ENCODE measurements at regions not wholly inside any gene's neighbourhood (a gene's known extent, or its start where the extent isn't known, plus 50 kb on each side); places are given as distances from the start of the nearest gene placed in this dataset.
"Not testable (repeated sequence)": the region's sequence is repeated elsewhere in the genome, so short reads cannot be mapped to it uniquely, and the experiment has no call there.

GRCh38 chr12:87349681-87350080, 679.5 kb downstream of the C12orf50 start:
- Mint-ChIP-seq H3K27ac (no peak overlapping the region), H3K27me3 (no peaks in the 10 kb centered on the region), H3K4me1 (ENCODE audit: low read depth) (no peaks in the 10 kb centered on the region), H3K9me3 (no peaks in the 10 kb centered on the region), H3K4me3 (no peak overlapping the region), H3K36me3 (ENCODE audit: low read depth) (no peaks in the 10 kb centered on the region)
- intact Hi-C loops (cut with micrococcal nuclease), result no loop called here

GRCh38 chr12:87348071-87348470, 681.1 kb downstream of the C12orf50 start:
- no peaks in the 10 kb centered on the region for H3K4me1 Mint-ChIP-seq (ENCODE audit: low read depth)
- H3K36me3 Mint-ChIP-seq (ENCODE audit: low read depth), result no peaks in the 10 kb centered on the region
- H3K27me3 Mint-ChIP-seq, result no peaks in the 10 kb centered on the region

GRCh38 chr12:87344699-87345098, 684.5 kb downstream of the C12orf50 start:
- H3K27me3 Mint-ChIP-seq, result no peaks in the 10 kb centered on the region
- H3K4me3 Mint-ChIP-seq, result no peak overlapping the region

More at GRCh38 chr12:87348071-87348470, 681.1 kb downstream of the C12orf50 start:
- H3K27ac Mint-ChIP-seq, result no peak overlapping the region
- intact Hi-C loops (cut with micrococcal nuclease), result no loop called here
- no peak overlapping the region for H3K4me3 Mint-ChIP-seq
- no peaks in the 10 kb centered on the region for H3K9me3 Mint-ChIP-seq

GRCh38 chr12:87338681-87339080, 690.5 kb downstream of the C12orf50 start:
- no peaks in the 10 kb centered on the region for H3K36me3 Mint-ChIP-seq (ENCODE audit: low read depth)
- no peak overlapping the region for H3K4me3 Mint-ChIP-seq
- intact Hi-C loops (cut with micrococcal nuclease), result no loop called here
- H3K4me1 Mint-ChIP-seq (ENCODE audit: low read depth), result no peaks in the 10 kb centered on the region
- H3K27me3 Mint-ChIP-seq, result no peaks in the 10 kb centered on the region
- no peak overlapping the region for H3K27ac Mint-ChIP-seq
- no peaks in the 10 kb centered on the region for H3K9me3 Mint-ChIP-seq

More at GRCh38 chr12:87344699-87345098, 684.5 kb downstream of the C12orf50 start:
- intact Hi-C loops (cut with micrococcal nuclease), result no loop called here
- Mint-ChIP-seq H3K9me3 (no peaks in the 10 kb centered on the region), H3K4me1 (ENCODE audit: low read depth) (no peaks in the 10 kb centered on the region), H3K36me3 (ENCODE audit: low read depth) (no peaks in the 10 kb centered on the region), H3K27ac (no peak overlapping the region)

GRCh38 chr12:87336814-87337336, 692.3 kb downstream of the C12orf50 start:
- Mint-ChIP-seq H3K27me3 (no peaks in the 10 kb centered on the region), H3K4me1 (ENCODE audit: low read depth) (no peaks in the 10 kb centered on the region), H3K4me3 (no peak overlapping the region), H3K36me3 (ENCODE audit: low read depth) (no peaks in the 10 kb centered on the region), H3K9me3 (no peaks in the 10 kb centered on the region), H3K27ac (no peak overlapping the region)
- intact Hi-C loops (cut with micrococcal nuclease), result no loop called here

- Mint-ChIP-seq H3K27me3 (no peaks in the 10 kb centered on the region), H3K27ac (no peak overlapping the region), H3K9me3 (no peaks in the 10 kb centered on the region), H3K4me3 (no peak overlapping the region), H3K4me1 (ENCODE audit: low read depth) (no peaks in the 10 kb centered on the region), H3K36me3 (ENCODE audit: low read depth) (no peaks in the 10 kb centered on the region)
- intact Hi-C loops (cut with micrococcal nuclease), result no loop called here
These were observed 696.0 kb downstream of the C12orf50 start for GRCh38 chr12:87332987-87333726.

GRCh38 chr12:87330071-87330555, 699.1 kb downstream of the C12orf50 start:
- intact Hi-C loops (cut with micrococcal nuclease); H3K4me3 Mint-ChIP-seq; H3K36me3 Mint-ChIP-seq (ENCODE audit: low read depth); H3K4me1 Mint-ChIP-seq (ENCODE audit: low read depth); H3K27me3 Mint-ChIP-seq; H3K9me3 Mint-ChIP-seq; H3K27ac Mint-ChIP-seq: not testable (repeated sequence)

- Mint-ChIP-seq H3K4me1 (ENCODE audit: low read depth) (no peaks in the 10 kb centered on the region), H3K36me3 (ENCODE audit: low read depth) (no peaks in the 10 kb centered on the region), H3K27me3 (no peaks in the 10 kb centered on the region), H3K9me3 (no peaks in the 10 kb centered on the region), H3K4me3 (no peak overlapping the region), H3K27ac (no peak overlapping the region)
- intact Hi-C loops (cut with micrococcal nuclease), result no loop called here
These were observed 699.9 kb downstream of the C12orf50 start for GRCh38 chr12:87329076-87329863.

- H3K4me3 Mint-ChIP-seq, result no peak overlapping the region
- intact Hi-C loops (cut with micrococcal nuclease), result no loop called here
- no peak overlapping the region for H3K27ac Mint-ChIP-seq
- H3K36me3 Mint-ChIP-seq (ENCODE audit: low read depth), result no peaks in the 10 kb centered on the region
- no peaks in the 10 kb centered on the region for H3K27me3 Mint-ChIP-seq
- no peaks in the 10 kb centered on the region for H3K4me1 Mint-ChIP-seq (ENCODE audit: low read depth)
- peaks cover 9% of the 10 kb centered on the region for H3K9me3 Mint-ChIP-seq
These were observed 705.8 kb downstream of the C12orf50 start for GRCh38 chr12:87323369-87323768.

GRCh38 chr12:87320724-87321123, 708.5 kb downstream of the C12orf50 start:
- intact Hi-C loops (cut with micrococcal nuclease), result no loop called here
- H3K9me3 Mint-ChIP-seq, result peaks cover 9% of the 10 kb centered on the region
- H3K4me3 Mint-ChIP-seq, result no peak overlapping the region
- H3K36me3 Mint-ChIP-seq (ENCODE audit: low read depth), result no peaks in the 10 kb centered on the region
- H3K4me1 Mint-ChIP-seq (ENCODE audit: low read depth), result no peaks in the 10 kb centered on the region
- no peaks in the 10 kb centered on the region for H3K27me3 Mint-ChIP-seq
- no peak overlapping the region for H3K27ac Mint-ChIP-seq

- H3K4me3 Mint-ChIP-seq, result no peak overlapping the region
- H3K4me1 Mint-ChIP-seq (ENCODE audit: low read depth), result no peaks in the 10 kb centered on the region
- H3K36me3 Mint-ChIP-seq (ENCODE audit: low read depth), result no peaks in the 10 kb centered on the region
- H3K27ac Mint-ChIP-seq, result no peak overlapping the region
- intact Hi-C loops (cut with micrococcal nuclease), result no loop called here
- H3K9me3 Mint-ChIP-seq, result peaks cover 9% of the 10 kb centered on the region
- no peaks in the 10 kb centered on the region for H3K27me3 Mint-ChIP-seq
These were observed 711.9 kb downstream of the C12orf50 start for GRCh38 chr12:87317302-87317701.

GRCh38 chr12:87311206-87311605, 718.0 kb downstream of the C12orf50 start:
- Mint-ChIP-seq H3K36me3 (ENCODE audit: low read depth) (no peaks in the 10 kb centered on the region), H3K27me3 (no peaks in the 10 kb centered on the region), H3K4me3 (no peak overlapping the region), H3K9me3 (no peaks in the 10 kb centered on the region), H3K27ac (peak overlapping the region; percentile 88), H3K4me1 (ENCODE audit: low read depth) (peaks cover 16% of the 10 kb centered on the region)
- intact Hi-C loops (cut with micrococcal nuclease), result no loop called here

- H3K27me3 Mint-ChIP-seq, result no peaks in the 10 kb centered on the region
- no peaks in the 10 kb centered on the region for H3K9me3 Mint-ChIP-seq
- peak overlapping the region; percentile 88 for H3K27ac Mint-ChIP-seq
- H3K4me1 Mint-ChIP-seq (ENCODE audit: low read depth), result peaks cover 21% of the 10 kb centered on the region
- H3K4me3 Mint-ChIP-seq, result peak overlapping the region; percentile 4
- no peaks in the 10 kb centered on the region for H3K36me3 Mint-ChIP-seq (ENCODE audit: low read depth)
- intact Hi-C loops (cut with micrococcal nuclease), result no loop called here
These were observed 719.1 kb downstream of the C12orf50 start for GRCh38 chr12:87310126-87310525.

GRCh38 chr12:87305481-87305880, 723.7 kb downstream of the C12orf50 start:
- intact Hi-C loops (cut with micrococcal nuclease), result no loop called here
- Mint-ChIP-seq H3K4me3 (no peak overlapping the region), H3K27me3 (no peaks in the 10 kb centered on the region), H3K36me3 (ENCODE audit: low read depth) (no peaks in the 10 kb centered on the region), H3K27ac (no peak overlapping the region), H3K9me3 (no peaks in the 10 kb centered on the region), H3K4me1 (ENCODE audit: low read depth) (peaks cover 14% of the 10 kb centered on the region)

Data from dendritic cell treated with granulocyte-macrophage colony-stimulating factor and Interleukin-4, amounts not matched to agents 40 ng/mL and 50 ng/mL, for 4 days (primary cell).